Adrenal gland (tissue), 9 donors: ENCODE measurements at regions not wholly inside any gene's neighbourhood (a gene's known extent, or its start where the extent isn't known, plus 50 kb on each side); places are given as distances from the start of the nearest gene placed in this dataset.

ENCODE experiments used
- DNase-seq, 7 donors: peaks; one replicate each; pipeline ENCODE4 v3.0.0-alpha.2; 2019 to 2020
- H3K27ac ChIP-seq, 5 donors: fragments of 200-600 bp; sonication (generic) in 4 of 5; 1 replicate in 3 of 5; 2 replicates in 2 of 5; pipeline versions ENCODE4 v1.5.1 to v1.8.0; 2016 to 2020; ENCODE audit warnings: mild to moderate bottlenecking in 1 of 5
- H3K27me3 ChIP-seq: fragments of 200-600 bp; 2 replicates; pipeline ENCODE4 v1.8.0; 2021
- H3K36me3 ChIP-seq, 2 donors: fragments of 200-600 bp; replicated peaks in 1 of 2; 1 replicate in 1 of 2; 2 replicates in 1 of 2; pipeline versions ENCODE4 v1.5.1 to v1.8.0; 2018 to 2022
- H3K4me1 ChIP-seq, 2 donors: fragments of 200-600 bp; replicated peaks in 1 of 2; 1 replicate in 1 of 2; 2 replicates in 1 of 2; pipeline versions ENCODE4 v1.5.1 to v1.8.0; 2018 to 2021
- H3K4me3 ChIP-seq, 4 donors: fragments of 200-600 bp; sonication (generic) in 3 of 4; one replicate each; pipeline ENCODE4 v1.5.1; 2016 to 2018
- H3K9me3 ChIP-seq, 3 donors: fragments of 200-600 bp; sonication (generic) in 1 of 3; replicated peaks in 1 of 3; 1 replicate in 2 of 3; 2 replicates in 1 of 3; pipeline versions ENCODE4 v1.5.1 to v1.8.0; 2016 to 2021
- CTCF ChIP-seq, 6 experiments: fragments of 450-650 bp in 4 of 6; fragments of 200-600 bp in 2 of 6; sonication (generic) in 1 of 6; IDR thresholded peaks; 1 replicate in 5 of 6; 2 replicates in 1 of 6; pipeline versions ENCODE4 v1.5.1 to v1.8.0; 2016 to 2021; ENCODE audit warnings: antibody characterized with exemption in 6 of 6, mild to moderate bottlenecking in 2 of 6, moderate library complexity in 1 of 6
- POLR2A ChIP-seq, 2 donors: fragments of 450-650 bp; IDR thresholded peaks; one replicate each; pipeline ENCODE4 v1.6.1; 2017; ENCODE audit warnings: antibody characterized with exemption in 2 of 2, mild to moderate bottlenecking in 2 of 2, moderate library complexity in 1 of 2
- WGBS, 4 donors: extraction: QIAGEN DNeasy Blood & Tissue Kit in 2 of 4; methylation state at CpG; one replicate each; pipeline versions ENCODE4 v1.1.5 to v1.1.7; 2013 to 2017; 5-methylcytosine and 5-hydroxymethylcytosine counted together
- intact Hi-C, 2 donors: fragments of 100-400 bp; cut with DNase I; formaldehyde crosslinking; loops; one replicate each; pipeline versions ENCODE4 v1.14.1 to v1.15.0; 2022 to 2023
- donor health status: healthy with polysubstance abuse.
- donor health status: Bipolar disorder and iron deficiency.
- donor health status: DM: yes; HTN: yes; CAD: no.
- donor health status: DM: no; HTN: no; CAD: no.
- donor health status: DM: no; HTN: no; CAD: no.

- 93 to 97% (median 96%) methylated on average over 2 of the region's 2 CpGs for WGBS, 4 donors
- H3K4me1 ChIP-seq = peaks cover 0 to 17% of the 10 kb centered on the region in 2 donors
- TF ChIP-seq CTCF (IDR thresholded peaks at IDR 0.05) (no peak), POLR2A (IDR thresholded peaks at IDR 0.05) (no peak)
- intact Hi-C loops = no loop called here
- H3K4me3 ChIP-seq = no peak overlapping the region
- H3K27ac ChIP-seq = no peak overlapping the region
- H3K9me3 ChIP-seq = peaks cover 0 to 3% (median 0%) of the 10 kb centered on the region in 3 donors
- DNase-seq = no peak
- no peaks in the 10 kb centered on the region for H3K36me3 ChIP-seq
- H3K27me3 ChIP-seq = no peaks in the 10 kb centered on the region
These were observed 185.8 kb upstream of the PHYHIPL start for GRCh38 chr10:58990693-58991092.

GRCh38 chr10:58991856-58992255 lies 184.6 kb upstream of the PHYHIPL start:
- Histone ChIP-seq H3K27me3 (no peaks in the 10 kb centered on the region), H3K27ac (no peak overlapping the region), H3K4me1 (peaks cover 0 to 17% of the 10 kb centered on the region in 2 donors), H3K36me3 (no peaks in the 10 kb centered on the region), H3K9me3 (peaks cover 0 to 3% (median 0%) of the 10 kb centered on the region in 3 donors), H3K4me3 (no peak overlapping the region)
- intact Hi-C loops = no loop called here
- no peak for DNase-seq
- TF ChIP-seq POLR2A (IDR thresholded peaks at IDR 0.05) = no peak
- TF ChIP-seq CTCF (IDR thresholded peaks at IDR 0.05) = no peak

- intact Hi-C loops = no loop called here
- TF ChIP-seq POLR2A (IDR thresholded peaks at IDR 0.05) = no peak
- no peak for TF ChIP-seq CTCF (IDR thresholded peaks at IDR 0.05)
- no peaks in the 10 kb centered on the region for H3K36me3 ChIP-seq
These were observed 183.5 kb upstream of the PHYHIPL start for GRCh38 chr10:58992830-58993460.

GRCh38 chr10:58993480-58994221 lies 182.8 kb upstream of the PHYHIPL start:
- no peaks in the 10 kb centered on the region for H3K27me3 ChIP-seq
- H3K4me3 ChIP-seq = no peak overlapping the region
- intact Hi-C loops = no loop called here
- no peak overlapping the region for H3K27ac ChIP-seq
- no peaks in the 10 kb centered on the region for H3K36me3 ChIP-seq
- TF ChIP-seq CTCF (IDR thresholded peaks at IDR 0.05) (no peak), POLR2A (IDR thresholded peaks at IDR 0.05) (no peak)
- no peak for DNase-seq
- WGBS, 4 donors = 69 to 75% (median 72%) methylated on average over 7 of the region's 7 CpGs
- peaks cover 0 to 17% of the 10 kb centered on the region in 2 donors for H3K4me1 ChIP-seq
- H3K9me3 ChIP-seq = peaks cover 0 to 3% (median 0%) of the 10 kb centered on the region in 3 donors

More at GRCh38 chr10:58992830-58993460, 183.5 kb upstream of the PHYHIPL start:
- DNase-seq = no peak
- peaks cover 0 to 3% (median 0%) of the 10 kb centered on the region in 3 donors for H3K9me3 ChIP-seq
- H3K4me1 ChIP-seq = peaks cover 0 to 17% of the 10 kb centered on the region in 2 donors
- WGBS, 4 donors = 88 to 94% (median 91%) methylated on average over 4 of the region's 4 CpGs
- no peaks in the 10 kb centered on the region for H3K27me3 ChIP-seq
- no peak overlapping the region for H3K4me3 ChIP-seq
- no peak overlapping the region for H3K27ac ChIP-seq
